GM18858 (cell line): ENCODE measurements at regions not wholly inside any gene's neighbourhood (a gene's known extent, or its start where the extent isn't known, plus 50 kb on each side); places are given as distances from the start of the nearest gene placed in this dataset.

ENCODE experiments used
- ATAC-seq: cut with Tn5 transposase; IDR thresholded peaks from one replicate; pipeline ENCODE4 v1.9.1; 2021; ENCODE audit not compliant: unreplicated experiment

DNA sequence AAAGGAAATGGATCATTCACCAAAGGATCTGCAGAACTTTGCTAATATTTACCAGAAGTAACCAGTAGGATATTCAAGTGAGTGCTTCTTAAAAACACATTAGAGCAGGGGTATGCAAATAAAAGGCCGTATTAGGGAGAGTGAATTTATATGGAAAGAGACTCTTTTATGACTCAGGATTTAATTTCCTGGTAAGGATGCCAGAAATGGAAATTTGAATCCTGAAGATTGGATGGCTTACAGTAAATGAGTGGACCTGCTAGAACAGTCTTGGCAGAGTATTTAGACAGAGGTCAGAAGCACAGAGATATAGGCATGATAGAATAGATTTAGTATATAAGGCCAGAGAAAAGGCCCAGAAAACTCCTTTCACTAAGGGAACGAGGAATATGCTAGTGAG is 201.6 kb downstream of the SLITRK5 start:
- ATAC-seq: no peak

DNA sequence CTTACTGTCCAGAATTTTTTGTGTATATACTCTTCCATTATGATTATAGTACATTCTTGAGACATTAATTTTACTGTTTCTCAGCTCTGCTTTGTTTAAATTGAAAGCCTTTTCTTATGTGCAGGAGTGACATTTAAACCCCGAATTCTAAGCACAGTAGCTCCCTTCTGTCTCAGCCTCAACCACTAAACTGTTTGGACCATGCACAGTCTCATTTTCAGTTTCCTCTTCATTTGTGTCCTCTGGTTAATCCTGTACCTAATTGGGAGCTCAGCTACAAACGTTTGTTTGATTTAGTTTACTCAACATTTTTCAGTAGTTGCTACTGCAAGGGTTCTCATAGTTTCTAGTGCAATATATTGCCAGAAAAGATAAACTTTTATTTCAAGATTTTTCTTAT is 206.3 kb downstream of the SLITRK5 start:
- no peak for ATAC-seq

DNA sequence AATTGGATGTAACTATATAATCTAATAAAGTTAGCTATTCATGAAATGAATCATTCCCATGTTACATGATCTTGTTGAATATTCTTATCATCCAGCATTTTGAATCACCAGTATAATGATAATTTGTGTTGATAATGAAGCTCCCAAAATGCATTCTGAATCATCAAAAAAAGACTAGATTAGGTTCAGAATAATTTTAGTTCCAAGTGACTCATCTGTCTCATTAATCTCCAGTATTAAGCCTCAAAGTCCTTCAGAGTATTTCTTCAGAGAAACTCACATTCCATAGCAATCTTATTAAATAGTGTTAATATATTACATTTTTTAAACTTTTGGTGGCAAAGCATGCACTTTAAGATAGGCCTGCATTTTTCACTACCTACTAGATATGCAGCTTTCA is 207.5 kb downstream of the SLITRK5 start:
- no peak for ATAC-seq

DNA sequence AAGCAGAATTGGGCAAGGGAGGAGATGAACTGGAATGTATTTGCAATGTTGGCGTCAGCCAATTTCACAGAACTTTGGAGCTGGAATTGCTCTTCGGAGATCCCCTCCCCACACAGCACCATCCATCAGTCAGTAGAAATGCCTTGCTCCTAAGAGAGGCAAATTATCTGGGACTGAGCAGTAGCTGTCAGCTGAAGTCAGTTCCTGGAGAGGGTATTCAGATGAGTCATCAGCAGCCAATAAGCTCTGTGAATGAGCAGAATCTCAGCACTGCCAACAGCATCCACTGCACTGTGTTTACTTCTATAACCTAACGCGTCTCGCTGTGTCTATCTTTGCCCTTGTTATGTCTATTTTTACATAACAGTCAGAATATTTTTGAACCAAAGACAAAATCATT is 213.7 kb downstream of the SLITRK5 start:
- ATAC-seq: no peak

DNA sequence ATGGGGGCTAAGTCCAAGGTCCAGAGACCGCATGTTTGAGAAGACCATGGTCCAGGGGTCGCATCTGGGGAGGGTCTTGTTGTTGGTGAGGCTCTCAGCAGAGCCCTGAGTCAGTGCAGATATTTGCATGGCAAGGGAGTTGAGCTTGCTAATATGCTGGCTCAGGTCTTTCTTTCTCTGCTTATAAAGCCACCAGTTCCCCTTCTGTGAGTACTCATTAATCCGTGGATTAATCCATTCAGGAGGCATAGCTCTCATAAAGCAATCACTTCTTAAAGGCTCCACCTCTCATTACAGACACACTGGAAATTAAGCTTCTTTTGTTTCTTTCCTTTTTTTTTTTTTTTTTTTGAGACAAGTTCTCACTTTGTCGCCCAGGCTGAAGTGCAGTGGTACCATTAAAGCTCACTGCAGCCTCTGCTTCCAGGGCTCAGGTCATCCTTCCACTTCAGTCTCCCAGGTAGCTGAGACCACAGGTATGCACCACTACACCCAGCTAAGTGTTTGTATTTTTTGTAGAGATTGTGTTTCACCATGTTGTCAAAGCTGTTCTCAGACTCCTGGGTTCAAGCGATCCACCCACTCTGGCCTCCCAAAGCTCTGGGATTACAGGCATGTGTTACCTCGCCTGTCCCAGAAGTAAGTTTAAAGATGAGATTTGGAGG is 216.4 kb downstream of the SLITRK5 start:
- no peak for ATAC-seq

DNA sequence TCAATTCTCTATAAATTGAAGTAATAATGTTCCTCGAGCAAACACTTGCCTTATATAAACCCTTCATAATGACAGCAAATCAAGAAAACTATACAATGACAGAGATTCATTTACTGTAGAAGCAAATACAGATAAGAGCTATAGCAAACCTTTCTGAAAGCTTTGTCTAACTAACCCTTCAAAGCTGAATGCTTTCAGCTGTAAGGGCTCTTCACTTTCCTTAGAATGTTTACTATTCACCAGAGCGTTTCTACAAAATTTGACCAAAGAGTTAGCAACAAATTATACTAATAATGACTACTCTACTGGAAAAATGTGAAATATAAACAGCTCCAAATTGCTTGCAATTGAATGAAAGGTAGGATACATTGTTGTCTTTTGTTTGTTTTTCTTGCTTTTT is 218.1 kb downstream of the SLITRK5 start:
- ATAC-seq: no peak

DNA sequence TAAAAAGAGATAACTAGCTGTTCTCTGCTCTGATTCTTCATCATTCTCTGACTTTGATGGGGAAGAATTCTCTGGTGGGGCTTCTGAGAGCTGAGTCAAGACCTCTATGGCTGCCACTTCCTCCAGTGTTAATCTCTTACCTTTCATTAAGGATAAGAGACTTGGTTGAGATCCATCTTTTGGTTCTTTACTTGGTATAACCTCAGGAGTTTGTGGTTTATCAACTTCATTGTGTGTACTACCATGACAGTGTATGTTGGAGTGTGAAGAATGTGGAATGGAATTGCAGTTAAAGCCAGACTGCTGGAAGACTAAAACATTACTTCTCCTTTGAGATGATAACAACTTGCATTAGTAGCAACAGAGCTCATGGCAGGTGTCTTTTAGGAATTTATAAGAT is 222.0 kb downstream of the SLITRK5 start:
- no peak for ATAC-seq

DNA sequence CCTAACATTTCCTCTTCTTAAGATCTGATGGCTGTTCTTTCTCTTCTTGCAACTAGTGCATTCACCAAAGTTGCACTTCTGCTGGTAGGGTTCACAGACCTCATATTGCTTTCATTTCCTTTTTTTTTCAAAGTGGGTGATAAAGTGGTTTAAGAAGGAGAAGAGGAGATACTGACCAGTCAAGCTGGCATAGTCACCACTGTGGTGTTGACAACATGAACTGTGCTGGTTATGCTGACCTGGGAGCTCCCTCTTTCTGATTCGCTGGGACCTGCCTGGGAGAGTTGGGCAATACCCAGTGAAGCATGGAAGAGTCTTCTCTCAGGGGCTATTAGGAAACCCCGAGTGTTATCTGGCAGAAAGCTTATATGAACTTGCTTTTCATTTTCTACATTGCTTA is 222.9 kb downstream of the SLITRK5 start:
- no peak for ATAC-seq

DNA sequence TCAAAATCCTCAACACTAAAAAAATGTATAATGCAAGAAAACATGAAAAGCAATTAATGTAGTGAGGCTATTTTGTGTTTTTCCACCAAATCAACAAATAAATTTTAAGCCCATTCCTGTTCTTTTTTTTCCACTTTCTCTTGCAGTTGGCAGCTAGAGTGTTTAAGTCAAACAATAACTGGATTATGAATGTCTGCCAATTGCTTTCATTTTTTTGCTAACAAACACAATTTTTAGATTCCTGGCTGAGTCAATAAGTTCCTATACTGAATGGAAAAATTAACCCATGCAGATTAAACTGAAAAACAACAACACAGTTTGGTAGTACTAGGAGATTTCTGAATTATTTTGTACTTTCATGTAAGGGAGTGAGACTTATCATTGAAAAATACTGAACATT is 232.4 kb downstream of the SLITRK5 start:
- ATAC-seq: no peak

DNA sequence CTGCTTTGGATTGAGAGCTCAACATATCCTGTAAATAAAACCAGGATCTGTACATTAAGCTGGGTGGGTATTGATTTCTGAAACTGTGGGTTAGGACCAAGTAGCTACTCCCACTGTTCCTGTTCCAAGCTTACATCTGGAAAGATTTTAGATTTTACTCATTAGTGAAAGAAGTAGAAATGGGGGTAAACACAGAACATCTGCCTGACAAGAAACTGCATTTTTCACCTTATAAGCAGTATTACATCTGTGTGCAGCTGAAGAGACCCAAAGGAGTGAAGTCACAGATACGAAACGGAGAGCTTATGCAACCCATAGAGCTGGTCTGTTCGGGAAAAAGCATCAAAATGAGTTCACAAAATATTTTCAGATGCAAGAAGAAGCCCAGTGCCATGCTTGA is 235.2 kb downstream of the SLITRK5 start:
- ATAC-seq: no peak

DNA sequence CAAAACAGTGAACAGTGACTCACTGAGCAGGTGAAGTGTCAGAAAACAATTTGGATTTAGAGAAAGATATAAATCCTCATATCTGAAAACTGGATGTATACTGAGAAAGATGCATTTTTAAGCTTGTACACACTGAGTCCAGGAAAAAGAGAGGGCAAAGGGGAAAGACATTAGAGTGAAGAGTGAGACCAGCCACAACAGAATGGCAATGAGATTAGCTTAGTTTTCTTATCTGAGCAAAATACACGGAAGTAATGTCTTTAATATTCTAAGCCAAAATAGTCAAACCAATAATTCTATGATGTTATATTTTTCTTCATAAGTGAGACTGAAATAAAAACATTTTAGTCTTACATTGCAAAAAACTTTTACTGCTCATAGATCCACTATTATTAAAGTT is 236.0 kb downstream of the SLITRK5 start:
- ATAC-seq: no peak

DNA sequence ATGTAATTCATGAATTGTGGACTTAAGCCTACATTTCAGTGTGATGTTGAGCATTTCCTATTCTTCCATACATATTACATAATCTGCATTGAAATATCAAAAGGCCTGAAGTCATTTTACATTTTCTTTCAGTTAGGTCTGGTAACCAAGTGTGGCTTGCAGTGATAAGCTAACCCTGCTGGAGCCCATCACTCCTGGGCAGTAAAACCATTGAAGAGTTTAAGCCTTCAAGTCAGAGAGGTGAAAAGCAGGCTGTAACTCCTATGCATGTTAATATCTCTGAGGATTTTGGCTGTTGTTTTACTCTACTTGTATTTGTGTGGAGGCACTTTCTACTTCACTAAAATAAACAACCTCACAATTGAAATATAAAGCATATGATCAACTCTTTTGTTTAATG is 248.8 kb downstream of the SLITRK5 start:
- no peak for ATAC-seq

DNA sequence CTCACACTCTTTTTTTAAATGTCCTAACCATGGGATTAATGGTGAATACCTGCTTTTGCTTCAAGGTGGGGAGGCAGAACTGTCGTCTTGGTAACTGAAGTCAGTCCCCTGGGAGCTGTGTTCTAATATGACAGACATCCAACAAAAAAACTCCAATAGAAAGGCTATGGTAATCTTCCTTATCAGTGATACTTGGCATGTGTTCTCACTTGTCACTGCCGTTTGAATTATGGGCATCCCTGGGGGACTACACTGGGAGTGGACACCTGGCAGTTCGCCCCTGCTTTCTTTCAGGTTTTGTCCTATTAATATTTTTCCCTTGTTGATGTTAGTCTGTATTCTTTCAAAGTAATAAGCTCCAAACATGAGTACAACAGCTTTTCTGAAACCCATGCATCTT is 252.6 kb downstream of the SLITRK5 start:
- no peak for ATAC-seq

DNA sequence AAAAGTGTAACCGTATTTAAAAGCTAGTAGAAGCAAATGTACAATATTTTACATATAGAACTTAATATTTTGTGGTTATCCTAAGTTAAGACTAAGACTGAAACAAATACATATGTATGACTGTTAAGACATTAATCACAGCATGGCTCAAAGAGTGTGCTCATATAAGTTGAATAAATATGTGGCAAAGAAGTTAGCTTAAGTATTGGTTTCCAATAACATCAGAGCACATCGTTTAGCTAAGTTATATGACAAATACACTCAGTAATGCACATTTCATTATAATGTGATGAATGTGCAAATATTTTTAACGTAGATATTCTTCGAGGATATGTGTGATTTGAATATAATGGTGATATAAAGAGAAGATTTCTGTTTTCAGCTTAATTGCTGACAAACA is 253.8 kb downstream of the SLITRK5 start:
- no peak for ATAC-seq

DNA sequence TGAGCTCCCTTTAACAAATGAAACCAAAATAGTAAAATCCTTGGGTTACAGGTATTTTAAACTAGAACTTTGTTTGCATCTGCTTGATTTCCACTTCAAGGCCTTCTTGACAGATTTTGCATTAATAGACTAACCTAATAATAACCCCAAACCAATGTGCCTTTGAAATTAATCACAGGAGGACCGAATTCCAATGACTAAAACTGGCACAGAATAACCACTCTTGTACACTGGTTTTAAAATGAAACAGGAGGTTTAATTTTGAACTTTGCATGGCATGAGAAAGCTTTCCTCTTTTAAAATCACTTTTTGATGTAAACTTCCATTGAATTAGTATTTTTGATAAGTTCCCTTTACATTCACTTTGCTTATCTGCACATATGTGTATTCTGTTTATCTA is 269.6 kb downstream of the SLITRK5 start:
- ATAC-seq: no peak

DNA sequence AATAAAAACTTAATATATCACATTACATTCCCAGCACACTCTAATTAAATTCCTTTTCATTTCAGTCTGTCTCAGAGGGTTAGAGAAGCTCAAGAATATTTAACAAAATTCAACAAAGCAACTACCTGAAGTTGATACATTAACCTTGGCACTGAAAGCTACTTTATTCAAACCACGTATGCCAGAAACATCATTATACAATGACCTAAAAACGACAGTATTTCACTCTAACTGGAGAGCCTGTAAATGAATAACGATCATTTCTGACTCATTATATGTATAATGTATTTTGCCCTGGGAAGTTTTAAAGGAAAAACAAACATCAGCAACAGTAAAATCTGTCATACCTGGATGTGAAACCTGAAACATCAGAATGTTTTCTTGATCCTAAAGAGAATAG is 270.1 kb downstream of the SLITRK5 start:
- ATAC-seq: no peak

DNA sequence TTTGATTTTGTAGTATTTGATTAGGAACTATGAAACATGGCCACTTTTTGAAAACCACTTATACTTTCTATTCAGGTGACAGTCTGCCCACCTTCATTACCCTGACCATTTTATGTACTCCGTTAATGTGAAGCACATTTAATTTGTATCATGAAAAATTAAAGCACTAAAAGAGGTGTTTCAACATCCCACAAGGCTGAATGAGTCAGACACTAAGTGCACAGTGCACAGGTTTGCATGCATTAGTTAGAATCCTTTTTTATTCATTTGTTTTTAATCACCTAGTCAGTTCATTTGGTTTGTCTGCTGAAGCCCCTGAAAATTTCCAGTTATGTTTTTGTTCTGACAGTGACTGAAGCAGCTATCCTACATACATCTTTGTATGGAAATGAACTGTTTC is 271.0 kb downstream of the SLITRK5 start:
- ATAC-seq: no peak

DNA sequence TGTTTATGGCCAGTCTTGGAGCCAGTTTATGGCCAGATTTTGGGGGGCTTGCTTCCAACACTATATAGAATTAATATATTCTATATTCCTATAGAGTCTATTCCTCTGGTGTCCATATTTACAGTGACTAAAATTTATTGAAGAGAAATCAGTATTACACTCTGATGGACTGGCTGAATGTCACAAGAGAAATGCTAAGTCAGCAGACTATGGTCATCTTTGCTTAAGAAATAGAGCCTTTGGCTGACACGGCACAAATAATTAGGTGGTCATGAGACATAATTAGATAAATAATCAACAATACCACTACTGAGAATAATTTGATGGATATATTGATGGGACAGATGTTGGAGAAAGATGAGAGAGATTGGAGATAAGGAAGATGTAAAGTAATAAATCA is 272.9 kb downstream of the SLITRK5 start:
- ATAC-seq: no peak

DNA sequence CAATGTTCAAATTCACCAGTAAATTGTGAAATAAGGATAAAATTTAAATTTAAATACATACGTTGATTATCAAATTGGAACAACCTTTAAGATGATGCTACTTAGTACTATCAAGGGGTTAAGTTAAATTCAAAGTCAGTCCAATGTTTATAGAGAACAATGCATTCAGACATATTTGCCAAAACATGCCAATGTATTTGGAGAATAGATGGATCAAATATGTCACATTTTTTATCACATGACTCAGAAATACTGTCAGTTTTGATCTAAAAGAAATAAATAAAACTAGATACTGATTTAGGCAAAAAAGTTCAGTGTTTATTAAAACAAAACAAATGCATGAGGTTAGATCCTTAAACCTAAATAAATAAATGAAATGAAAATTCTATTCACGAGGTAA is 281.2 kb downstream of the SLITRK5 start:
- no peak for ATAC-seq

DNA sequence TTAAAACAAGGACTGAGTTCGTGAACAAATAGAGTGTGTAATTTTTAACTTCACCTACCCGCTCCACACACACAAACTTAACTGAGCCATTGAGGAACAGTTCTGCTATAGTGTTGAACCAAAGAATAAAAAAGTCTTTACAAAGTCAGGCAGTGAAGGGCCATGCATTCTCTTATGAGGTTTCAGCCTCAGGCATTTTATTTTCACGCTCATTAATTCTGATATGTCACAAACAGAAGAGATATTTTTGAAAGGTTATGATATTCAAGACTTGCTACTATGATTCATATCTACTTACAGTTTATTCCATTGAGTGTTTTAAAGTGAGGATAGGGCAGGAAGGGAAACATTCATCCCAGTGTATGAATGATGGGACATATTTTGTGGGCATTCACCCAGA is 282.2 kb downstream of the SLITRK5 start:
- ATAC-seq: no peak

DNA sequence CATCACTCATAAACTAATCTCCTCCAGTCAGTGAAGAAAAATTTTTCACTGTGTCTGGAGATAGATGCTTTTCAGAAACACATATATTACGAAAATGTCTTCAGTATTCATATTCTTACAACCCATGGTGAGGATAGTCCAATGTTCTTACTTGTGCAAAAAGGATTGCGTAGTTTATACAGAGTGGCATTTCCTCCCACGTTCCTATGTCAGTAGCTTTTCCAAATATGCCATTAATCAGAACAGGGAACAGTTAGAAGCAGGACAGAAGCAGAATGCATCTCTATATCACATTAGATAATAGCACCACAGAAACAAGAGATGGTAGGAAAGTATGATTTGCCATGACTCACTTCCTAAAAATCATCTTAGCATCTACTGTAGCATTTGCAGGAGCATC is 282.9 kb downstream of the SLITRK5 start:
- no peak for ATAC-seq

DNA sequence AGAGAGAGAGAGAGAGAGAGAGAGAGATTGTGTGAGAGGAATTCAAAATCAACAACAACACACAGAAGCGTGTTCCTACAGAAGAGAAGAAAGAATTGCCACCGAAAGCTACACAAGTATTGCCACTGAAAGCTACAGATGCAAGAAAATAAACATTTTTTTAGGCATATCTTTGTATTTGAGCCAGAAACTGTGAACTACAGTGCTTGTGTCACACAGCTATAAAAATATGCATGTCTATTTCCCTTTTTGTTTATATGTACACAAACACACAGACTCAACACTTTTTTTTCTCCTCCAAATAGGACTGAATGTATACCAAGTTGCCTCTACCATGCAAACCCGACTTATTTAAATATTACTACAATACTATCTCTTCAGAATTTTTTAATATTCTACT is 290.4 kb downstream of the SLITRK5 start:
- ATAC-seq: no peak

DNA sequence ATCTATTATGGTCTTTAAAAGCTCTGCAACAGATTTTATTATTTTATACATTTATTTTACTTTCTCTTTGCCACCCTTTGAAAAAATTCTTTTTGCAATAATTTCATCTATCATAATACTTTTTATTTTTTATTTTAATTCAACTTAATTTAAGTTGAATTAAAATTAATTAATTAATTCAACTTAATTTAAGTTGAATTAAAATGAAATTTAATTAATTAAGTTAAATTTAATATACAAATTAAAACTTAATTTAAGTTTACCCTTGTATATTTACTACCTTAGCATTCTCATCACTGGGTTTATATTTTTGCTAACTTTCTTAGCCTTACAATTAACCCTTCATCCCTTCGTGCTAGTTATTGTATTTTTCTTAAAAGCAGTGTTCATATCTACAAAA is 301.4 kb downstream of the SLITRK5 start:
- no peak for ATAC-seq

DNA sequence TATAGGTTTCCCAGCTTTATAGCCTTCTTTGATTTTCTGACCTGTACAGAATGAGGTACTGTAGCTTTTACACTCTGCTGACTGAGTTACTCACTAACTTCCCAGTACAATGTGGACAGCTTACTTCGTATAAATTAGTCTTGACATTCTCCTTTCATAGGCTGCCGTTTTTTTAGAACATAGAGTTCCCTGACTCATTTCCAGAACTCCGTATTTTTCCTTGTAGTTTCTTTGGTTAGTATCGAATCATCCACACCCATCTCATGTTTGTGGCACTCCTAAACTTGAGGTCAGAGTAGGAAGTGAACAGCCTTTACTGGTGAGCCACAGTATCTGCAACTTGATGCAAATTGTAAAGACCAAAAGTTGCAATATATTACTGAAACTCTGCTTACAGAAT is 303.9 kb downstream of the SLITRK5 start:
- ATAC-seq: no peak
